ENCODE measurements at regions not wholly inside any gene's neighbourhood (a gene's known extent, or its start where the extent isn't known, plus 50 kb on each side); places are given as distances from the start of the nearest gene placed in this dataset.

- TF ChIP-seq, protein P1, sequence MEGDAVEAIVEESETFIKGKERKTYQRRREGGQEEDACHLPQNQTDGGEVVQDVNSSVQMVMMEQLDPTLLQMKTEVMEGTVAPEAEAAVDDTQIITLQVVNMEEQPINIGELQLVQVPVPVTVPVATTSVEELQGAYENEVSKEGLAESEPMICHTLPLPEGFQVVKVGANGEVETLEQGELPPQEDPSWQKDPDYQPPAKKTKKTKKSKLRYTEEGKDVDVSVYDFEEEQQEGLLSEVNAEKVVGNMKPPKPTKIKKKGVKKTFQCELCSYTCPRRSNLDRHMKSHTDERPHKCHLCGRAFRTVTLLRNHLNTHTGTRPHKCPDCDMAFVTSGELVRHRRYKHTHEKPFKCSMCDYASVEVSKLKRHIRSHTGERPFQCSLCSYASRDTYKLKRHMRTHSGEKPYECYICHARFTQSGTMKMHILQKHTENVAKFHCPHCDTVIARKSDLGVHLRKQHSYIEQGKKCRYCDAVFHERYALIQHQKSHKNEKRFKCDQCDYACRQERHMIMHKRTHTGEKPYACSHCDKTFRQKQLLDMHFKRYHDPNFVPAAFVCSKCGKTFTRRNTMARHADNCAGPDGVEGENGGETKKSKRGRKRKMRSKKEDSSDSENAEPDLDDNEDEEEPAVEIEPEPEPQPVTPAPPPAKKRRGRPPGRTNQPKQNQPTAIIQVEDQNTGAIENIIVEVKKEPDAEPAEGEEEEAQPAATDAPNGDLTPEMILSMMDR (conservative IDR thresholded peaks at IDR 0.05; ENCODE audit: low read depth) = no peak
- no peak overlapping the region for H3K27ac ChIP-seq
- no peak for DNase-seq (ENCODE audit: low spot score)
- ChIA-PET POLR2A (ENCODE audit: low non-redundant PET) (no interaction called here), CTCF (interaction anchor here (0.7 kb wide), 1 partner anchor 76 kb away, joined by 4 read pairs; no protein-coding TSS in a partner anchor)
These were observed 84.6 kb downstream of the HS1BP3 start for GRCh38 chr2:20566331-20566730.

GRCh38 chr2:20567159-20567925, 83.6 kb downstream of the HS1BP3 start:
- no peak for DNase-seq (ENCODE audit: low spot score)
- ChIA-PET CTCF (no interaction called here), POLR2A (ENCODE audit: low non-redundant PET) (no interaction called here)
- TF ChIP-seq, protein P1 (conservative IDR thresholded peaks at IDR 0.05; ENCODE audit: low read depth) = no peak
- H3K27ac ChIP-seq = no peak overlapping the region

All from RWPE1 (cell line).